GM19463 (cell line): ENCODE measurements at regions not wholly inside any gene's neighbourhood (a gene's known extent, or its start where the extent isn't known, plus 50 kb on each side); places are given as distances from the start of the nearest gene placed in this dataset.

Source experiments
- ATAC-seq: cut with Tn5 transposase; IDR thresholded peaks from one replicate; pipeline ENCODE4 v1.9.1; 2021; ENCODE audit warnings: mild to moderate bottlenecking, moderate library complexity; ENCODE audit not compliant: unreplicated experiment

GRCh38 chrX:20438871-20439526 lies 172.3 kb upstream of the RPS6KA3 start:
- no peak for ATAC-seq

- ATAC-seq, result peak; percentile 45
Observed at GRCh38 chrX:20437683-20438082, 171.0 kb upstream of the RPS6KA3 start.

DNA sequence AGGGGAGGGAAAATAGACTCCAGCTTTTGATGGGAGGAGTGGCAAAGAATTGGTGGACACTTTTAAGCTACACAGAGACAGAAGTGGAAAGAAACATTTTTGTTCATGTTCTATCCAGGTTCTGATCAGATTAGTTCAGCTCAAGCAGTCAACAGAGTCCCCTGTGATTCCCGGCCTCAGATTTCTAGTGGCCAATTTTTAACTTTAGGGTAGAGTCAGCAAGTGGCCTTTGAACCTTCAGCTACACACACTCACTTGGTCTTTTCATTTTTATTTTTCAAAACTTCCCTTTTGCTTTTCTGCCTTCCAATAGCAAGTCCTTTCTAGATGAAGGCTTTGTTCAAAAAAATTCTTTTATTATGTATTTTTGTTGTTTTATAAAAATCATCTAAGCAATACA lies 169.2 kb upstream of the RPS6KA3 start:
- no peak for ATAC-seq

DNA sequence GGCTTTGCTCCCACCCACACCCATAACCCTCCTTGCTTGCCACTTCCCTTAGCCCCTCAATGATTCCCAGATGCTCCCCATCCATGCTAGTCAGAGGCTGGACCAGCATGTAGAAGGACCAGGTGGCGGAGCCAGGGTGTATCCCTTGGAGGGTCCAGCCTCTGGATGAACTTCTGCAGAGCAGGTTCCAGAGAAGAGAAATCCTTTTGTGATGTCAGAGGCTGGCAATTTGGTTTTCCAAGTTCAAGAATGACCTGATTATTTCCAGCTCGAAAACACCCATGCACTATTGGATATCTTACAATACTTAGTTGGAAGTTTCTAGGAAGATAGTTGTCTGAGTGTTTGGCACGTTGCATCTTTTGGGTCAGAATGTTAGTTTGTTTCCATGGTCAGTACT lies 168.3 kb upstream of the RPS6KA3 start:
- ATAC-seq, result no peak

DNA sequence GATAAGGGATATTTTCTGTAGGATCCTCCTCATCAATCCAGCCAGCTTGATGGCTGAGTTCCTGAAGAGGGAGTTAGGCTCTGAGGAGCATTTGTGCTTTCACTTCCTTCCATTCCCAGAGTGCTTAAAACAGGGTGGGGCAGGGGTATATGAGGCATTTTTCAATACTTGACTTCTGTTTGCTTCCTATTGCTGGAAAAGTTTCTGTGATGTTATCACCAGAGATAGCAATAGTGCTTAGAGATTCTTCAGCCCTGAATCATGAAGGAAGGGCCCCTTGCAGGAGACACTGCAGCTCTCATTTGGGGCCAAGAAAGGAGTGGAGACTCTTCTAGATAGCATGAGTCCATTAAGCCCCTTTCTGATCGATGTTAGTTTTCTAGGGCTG lies 166.7 kb upstream of the RPS6KA3 start:
- ATAC-seq, result no peak

DNA sequence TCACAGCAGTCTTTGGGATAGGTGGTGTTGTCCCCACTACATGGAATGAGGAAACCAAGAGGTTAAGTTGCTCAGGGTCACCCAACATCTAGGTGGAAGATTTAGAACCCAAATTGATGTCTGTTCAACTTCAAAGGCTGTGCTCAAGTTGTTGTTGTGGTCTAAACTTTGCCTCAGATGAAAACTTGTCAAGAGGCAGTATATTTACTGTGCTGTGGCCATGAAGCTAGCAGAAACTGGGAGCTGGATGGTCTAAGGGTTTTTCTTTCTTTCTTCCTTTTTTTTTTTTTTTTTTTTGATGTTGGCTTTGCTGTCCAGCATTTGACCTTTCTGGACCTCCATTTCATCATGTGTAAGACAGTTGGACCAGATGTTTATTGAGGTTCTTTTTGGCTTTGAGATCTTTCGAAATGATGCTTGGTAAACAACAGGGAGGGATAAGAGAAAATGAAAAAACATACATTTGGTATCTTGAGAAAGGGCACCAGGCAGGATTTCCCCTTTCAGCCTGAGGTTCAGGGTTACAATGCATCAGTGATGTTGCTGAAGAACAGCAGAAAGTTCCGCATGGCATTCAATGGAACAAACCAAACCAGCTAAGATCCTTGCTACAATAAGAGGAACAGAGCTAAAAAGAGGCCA lies 166.2 kb upstream of the RPS6KA3 start:
- no peak for ATAC-seq

GRCh38 chrX:20432048-20432447 lies 165.3 kb upstream of the RPS6KA3 start:
- no peak for ATAC-seq

- no peak for ATAC-seq
Observed at GRCh38 chrX:20431486-20431885, 164.8 kb upstream of the RPS6KA3 start.

DNA sequence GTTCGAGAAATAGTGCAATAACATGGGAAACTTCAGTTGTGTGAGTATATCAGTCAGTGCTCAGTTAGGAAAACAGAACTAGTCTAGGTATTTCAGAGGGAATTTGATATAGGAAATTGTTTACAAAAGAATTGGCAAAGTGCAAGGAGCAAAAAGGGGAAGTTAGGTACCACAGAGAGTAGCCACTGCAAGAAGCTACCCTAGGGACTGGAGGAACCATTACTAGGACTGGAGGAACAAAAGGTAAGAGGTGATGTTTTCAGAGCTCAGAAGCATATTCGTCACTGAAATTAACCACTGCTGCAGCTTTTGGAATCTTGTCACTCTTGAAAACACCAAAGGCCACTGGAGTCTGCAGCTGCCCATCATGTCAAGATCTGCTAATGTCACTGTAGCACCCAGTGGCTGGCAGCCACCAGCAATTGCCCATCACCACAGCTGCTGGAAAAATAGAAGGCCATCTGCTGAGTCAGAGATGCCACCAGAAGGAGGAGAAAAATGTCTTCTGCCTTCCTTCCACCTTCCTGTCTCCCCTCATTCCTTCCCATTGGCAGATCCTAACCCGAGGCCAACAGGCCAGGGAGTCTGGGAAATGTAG lies 160.6 kb upstream of the RPS6KA3 start:
- ATAC-seq, result peak; percentile 66

- no peak for ATAC-seq
Observed at GRCh38 chrX:20421697-20422096, 155.0 kb upstream of the RPS6KA3 start.

DNA sequence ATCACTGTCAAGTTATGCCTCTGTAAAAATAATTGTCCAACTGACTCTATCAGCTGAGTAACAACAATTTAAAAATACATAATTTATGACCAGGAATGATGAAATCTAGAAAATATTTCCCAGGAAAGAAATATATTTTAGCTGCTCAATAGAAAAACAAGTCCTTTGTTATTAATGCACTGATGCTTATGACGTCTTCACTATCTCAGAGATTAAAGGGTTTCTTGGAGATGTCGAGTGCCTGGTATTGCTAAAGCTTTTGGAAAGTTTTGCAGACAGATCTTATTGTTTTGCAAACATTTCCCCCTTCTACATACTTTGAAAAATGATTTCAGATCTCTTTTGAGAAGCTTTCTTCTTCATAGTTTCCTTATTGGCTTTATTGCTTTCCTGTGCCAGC lies 154.6 kb upstream of the RPS6KA3 start:
- no peak for ATAC-seq

GRCh38 chrX:20420058-20420457 lies 153.3 kb upstream of the RPS6KA3 start:
- ATAC-seq, result no peak

DNA sequence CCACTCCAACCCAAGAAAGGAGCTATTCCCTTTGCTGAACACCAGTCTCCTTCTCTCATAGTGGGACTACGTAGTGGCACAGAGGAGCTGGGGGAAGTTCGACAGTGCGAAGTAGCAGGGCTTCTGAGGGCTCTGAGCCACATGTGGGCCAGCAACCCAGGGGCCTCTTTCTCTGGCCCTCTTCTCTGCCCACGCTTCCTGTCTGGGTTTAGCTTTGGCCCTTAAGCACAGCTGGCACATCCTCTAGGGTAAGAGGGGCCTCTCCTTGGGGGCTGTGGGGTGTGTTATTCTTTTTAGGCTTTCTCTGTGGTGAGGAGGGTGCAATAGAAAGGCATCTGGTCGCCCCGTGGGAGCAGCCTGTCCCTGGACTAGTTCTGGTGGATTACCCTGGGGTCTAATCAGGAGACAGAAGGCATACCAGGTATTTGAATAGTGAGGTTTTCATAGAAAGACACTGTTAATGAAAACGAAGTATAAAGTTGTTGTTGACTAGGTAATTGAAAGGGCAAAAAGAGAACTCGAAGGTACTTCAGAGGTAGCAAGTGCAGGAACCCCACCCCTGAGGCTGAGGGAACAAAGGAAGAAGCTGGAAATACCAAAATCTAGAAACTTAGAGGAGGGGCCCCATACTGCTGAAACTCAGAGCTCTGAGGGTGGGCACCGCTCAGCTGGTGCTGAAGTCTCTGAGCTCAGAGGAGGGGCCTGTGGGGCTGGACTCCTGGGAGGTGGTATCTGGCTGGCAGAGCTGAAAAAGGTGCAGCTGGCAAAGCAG lies 151.9 kb upstream of the RPS6KA3 start:
- ATAC-seq, result peak; percentile 86

GRCh38 chrX:20414762-20415445 lies 148.2 kb upstream of the RPS6KA3 start:
- ATAC-seq, result no peak

DNA sequence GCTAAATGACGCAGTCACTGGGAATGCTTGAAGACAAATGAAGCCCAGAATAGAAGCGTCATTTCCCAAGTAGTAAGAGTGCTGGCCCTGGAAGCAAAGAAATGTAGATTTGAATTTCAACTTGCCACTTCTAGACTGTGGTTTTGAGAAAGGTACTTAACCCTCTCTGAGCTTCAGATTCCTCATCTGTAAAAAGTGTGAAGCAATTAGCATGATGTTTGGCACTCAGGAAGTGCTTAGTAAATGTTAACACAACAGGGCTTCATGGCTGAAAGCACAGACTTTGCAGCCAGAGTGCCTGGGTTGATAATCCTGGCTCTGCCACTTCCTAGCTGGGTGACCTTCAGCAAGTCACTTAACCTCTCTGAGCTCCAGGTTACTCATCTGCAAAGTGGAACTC lies 147.4 kb upstream of the RPS6KA3 start:
- ATAC-seq, result no peak

- ATAC-seq, result peak; percentile 74
Observed at GRCh38 chrX:20412871-20413486, 146.3 kb upstream of the RPS6KA3 start.

DNA sequence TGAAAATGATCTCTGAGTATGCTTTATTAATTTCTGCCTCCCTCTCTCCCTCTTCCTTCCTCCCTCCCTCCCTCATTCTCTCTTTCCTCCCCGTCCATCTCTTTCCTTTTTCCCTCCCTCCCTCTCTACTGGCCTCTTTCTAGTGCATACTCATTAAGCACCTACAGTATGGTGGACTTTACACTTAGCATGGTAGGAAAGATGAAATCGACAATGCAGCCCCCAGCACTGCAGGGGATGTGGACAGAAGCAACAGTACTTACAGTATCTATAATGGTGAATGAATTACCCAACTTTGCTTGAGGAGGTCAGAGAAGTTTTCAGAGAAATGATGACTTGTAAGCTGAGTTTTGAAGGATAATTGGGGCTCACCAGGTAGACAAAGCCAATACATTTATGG lies 143.8 kb upstream of the RPS6KA3 start:
- no peak for ATAC-seq

DNA sequence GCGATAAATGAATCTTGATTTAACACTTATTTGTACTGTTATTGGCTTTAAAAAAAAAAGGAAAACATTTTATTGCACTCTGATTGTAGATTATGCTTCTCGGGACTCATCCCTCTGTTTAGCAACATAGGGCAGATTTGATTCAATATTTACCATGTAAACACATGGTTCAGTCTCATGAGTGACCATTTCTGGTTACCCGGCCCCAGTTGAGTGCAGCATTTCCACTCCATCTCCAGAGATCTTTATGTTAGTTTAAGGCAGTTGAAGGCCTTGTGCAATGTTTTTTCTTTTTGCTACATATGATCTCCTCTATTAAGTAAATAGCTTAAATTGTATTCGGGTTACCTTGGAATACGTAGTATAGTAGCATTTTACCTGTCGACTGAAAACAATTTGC lies 143.3 kb upstream of the RPS6KA3 start:
- ATAC-seq, result no peak

GRCh38 chrX:20402956-20403355 lies 136.2 kb upstream of the RPS6KA3 start:
- ATAC-seq, result no peak

DNA sequence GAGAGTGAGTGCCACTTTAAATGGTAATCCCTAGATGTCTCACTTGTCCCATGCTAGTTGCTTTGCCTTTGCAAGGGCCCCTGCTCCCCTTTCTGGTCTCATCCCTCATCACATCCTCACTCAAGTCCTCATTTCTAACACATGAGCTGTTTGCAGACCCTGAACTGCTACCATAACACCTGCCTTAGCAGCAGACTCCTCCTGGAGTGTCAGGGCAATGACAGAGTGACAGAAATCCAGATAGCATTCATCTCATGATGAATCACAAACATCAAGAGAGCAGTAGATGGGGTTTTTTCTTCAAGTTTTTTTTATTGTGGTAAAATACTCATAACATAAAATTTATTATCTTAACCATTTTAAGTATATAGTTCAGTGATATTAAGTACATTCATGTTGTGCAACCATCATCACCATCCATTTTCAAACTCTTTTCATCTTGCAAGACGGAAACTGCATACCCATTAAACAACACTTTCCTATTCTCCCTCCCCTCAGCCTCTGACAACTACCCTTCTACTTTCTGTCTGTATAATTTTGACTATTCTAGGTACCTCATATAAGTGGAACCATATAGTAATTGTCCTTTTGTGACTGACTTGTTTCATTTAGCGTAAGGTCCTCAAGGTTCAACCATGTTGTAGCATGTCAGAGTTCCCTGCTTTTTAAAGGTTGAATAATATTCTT lies 133.2 kb upstream of the RPS6KA3 start:
- no peak for ATAC-seq
